Body of pancreas (tissue), 4 donors: ENCODE measurements at regions not wholly inside any gene's neighbourhood (a gene's known extent, or its start where the extent isn't known, plus 50 kb on each side); places are given as distances from the start of the nearest gene placed in this dataset.

Experiments
- POLR2A ChIP-seq, 3 donors: fragments of 450-650 bp; IDR thresholded peaks; one replicate each; pipeline ENCODE4 v1.6.1; 2016; ENCODE audit warnings: antibody characterized with exemption in 3 of 3, mild to moderate bottlenecking in 2 of 3
- TF ChIP-seq, protein P1 (sequence below), 7 experiments: fragments of 450-650 bp in 4 of 7; fragments of 200-600 bp in 3 of 7; sonication (generic) in 3 of 7; IDR thresholded peaks; one replicate each; pipeline ENCODE4 v1.5.1; 2016 to 2019; ENCODE audit warnings: antibody characterized with exemption in 7 of 7

DNA sequence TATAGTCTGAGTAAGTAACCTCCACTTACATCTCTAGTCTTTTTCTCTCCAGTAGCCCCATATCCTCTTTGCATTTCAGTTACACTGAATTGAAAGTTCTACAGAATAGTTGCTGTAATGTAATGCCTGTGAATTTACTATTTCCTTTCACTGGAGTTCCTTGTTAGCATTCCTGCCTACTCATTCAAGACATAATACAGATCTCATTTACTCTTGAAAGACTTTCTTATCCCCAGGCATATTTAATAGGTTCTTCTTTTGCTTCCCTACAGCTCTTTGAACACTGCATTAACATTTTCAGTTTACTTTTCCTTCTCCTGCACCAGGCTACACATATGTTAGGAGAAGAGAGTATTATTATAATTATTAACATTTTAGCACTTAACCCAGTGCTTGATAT is 87.6 kb upstream of the OR13F1 start:
- TF ChIP-seq POLR2A (IDR thresholded peaks at IDR 0.05): no peak
- TF ChIP-seq, protein P1, sequence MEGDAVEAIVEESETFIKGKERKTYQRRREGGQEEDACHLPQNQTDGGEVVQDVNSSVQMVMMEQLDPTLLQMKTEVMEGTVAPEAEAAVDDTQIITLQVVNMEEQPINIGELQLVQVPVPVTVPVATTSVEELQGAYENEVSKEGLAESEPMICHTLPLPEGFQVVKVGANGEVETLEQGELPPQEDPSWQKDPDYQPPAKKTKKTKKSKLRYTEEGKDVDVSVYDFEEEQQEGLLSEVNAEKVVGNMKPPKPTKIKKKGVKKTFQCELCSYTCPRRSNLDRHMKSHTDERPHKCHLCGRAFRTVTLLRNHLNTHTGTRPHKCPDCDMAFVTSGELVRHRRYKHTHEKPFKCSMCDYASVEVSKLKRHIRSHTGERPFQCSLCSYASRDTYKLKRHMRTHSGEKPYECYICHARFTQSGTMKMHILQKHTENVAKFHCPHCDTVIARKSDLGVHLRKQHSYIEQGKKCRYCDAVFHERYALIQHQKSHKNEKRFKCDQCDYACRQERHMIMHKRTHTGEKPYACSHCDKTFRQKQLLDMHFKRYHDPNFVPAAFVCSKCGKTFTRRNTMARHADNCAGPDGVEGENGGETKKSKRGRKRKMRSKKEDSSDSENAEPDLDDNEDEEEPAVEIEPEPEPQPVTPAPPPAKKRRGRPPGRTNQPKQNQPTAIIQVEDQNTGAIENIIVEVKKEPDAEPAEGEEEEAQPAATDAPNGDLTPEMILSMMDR (IDR thresholded peaks at IDR 0.05): no peak
